ENCODE measurements at regions not wholly inside any gene's neighbourhood (a gene's known extent, or its start where the extent isn't known, plus 50 kb on each side); places are given as distances from the start of the nearest gene placed in this dataset.

GRCh38 chr1:79660129-79660528 is 653.6 kb upstream of the ADGRL4 start:
- TF ChIP-seq CTCF (IDR thresholded peaks at IDR 0.05) (no peak), POLR2A (IDR thresholded peaks at IDR 0.05) (no peak)

Measured in adrenal gland (tissue), 5 donors.